AG04450 (cell line): ENCODE measurements at regions not wholly inside any gene's neighbourhood (a gene's known extent, or its start where the extent isn't known, plus 50 kb on each side); places are given as distances from the start of the nearest gene placed in this dataset.

Source experiments
- CTCF ChIA-PET: fragments of 300-600, 350-600 bp; formaldehyde crosslinking; extraction: SDS; loops from one replicate; lab custom pipeline; 2022; ENCODE audit warnings: antibody characterized with exemption, inconsistent platforms; lab: Charles Lee
- POLR2A ChIA-PET: fragments of 350-600 bp; formaldehyde crosslinking; extraction: SDS; loops from one replicate; lab custom pipeline; 2021; ENCODE audit warnings: antibody characterized with exemption, inconsistent platforms; lab: Yijun Ruan, JAX
- DNase-seq: peaks from one replicate; pipeline ENCODE4 v3.0.0-alpha.2; 2011; ENCODE audit warnings: low read depth, low spot score
- H3K27ac ChIP-seq: one replicate; pipeline ENCODE4 v1.5.1; 2012; ENCODE audit warnings: low read depth, low read length, control low read depth
- H3K27me3 ChIP-seq: one replicate; pipeline ENCODE4 v1.6.0; 2012; ENCODE audit warnings: low read length; ENCODE audit not compliant: control insufficient read depth, insufficient read depth
- H3K4me3 ChIP-seq: 2 replicates; pipeline ENCODE4 v1.5.1; 2011; ENCODE audit warnings: mild to moderate bottlenecking, low read depth, low read length, control low read depth
- H3K9me3 ChIP-seq: 2 replicates; pipeline ENCODE4 v1.5.1; 2012; ENCODE audit warnings: low read length; ENCODE audit not compliant: control insufficient read depth, insufficient read depth
- TF ChIP-seq, protein P1 (sequence below): IDR thresholded peaks from 2 replicates; pipeline ENCODE4 v1.5.1; 2011; ENCODE audit warnings: low read depth, low read length, control low read depth, inconsistent platforms

- DNase-seq = no peak
- Histone ChIP-seq H3K4me3 (no peak overlapping the region), H3K27me3 (no peaks in the 10 kb centered on the region), H3K27ac (no peak overlapping the region), H3K9me3 (no peaks in the 10 kb centered on the region)
- ChIA-PET CTCF (no interaction called here), POLR2A (interaction anchor here (0.7 kb wide), 1 partner anchor 9 kb away, joined by 4 read pairs; no protein-coding TSS in a partner anchor)
- TF ChIP-seq, protein P1, sequence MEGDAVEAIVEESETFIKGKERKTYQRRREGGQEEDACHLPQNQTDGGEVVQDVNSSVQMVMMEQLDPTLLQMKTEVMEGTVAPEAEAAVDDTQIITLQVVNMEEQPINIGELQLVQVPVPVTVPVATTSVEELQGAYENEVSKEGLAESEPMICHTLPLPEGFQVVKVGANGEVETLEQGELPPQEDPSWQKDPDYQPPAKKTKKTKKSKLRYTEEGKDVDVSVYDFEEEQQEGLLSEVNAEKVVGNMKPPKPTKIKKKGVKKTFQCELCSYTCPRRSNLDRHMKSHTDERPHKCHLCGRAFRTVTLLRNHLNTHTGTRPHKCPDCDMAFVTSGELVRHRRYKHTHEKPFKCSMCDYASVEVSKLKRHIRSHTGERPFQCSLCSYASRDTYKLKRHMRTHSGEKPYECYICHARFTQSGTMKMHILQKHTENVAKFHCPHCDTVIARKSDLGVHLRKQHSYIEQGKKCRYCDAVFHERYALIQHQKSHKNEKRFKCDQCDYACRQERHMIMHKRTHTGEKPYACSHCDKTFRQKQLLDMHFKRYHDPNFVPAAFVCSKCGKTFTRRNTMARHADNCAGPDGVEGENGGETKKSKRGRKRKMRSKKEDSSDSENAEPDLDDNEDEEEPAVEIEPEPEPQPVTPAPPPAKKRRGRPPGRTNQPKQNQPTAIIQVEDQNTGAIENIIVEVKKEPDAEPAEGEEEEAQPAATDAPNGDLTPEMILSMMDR = no peak
Measured at GRCh38 chr1:87239997-87240605, 88.6 kb upstream of the LMO4 start.

DNA sequence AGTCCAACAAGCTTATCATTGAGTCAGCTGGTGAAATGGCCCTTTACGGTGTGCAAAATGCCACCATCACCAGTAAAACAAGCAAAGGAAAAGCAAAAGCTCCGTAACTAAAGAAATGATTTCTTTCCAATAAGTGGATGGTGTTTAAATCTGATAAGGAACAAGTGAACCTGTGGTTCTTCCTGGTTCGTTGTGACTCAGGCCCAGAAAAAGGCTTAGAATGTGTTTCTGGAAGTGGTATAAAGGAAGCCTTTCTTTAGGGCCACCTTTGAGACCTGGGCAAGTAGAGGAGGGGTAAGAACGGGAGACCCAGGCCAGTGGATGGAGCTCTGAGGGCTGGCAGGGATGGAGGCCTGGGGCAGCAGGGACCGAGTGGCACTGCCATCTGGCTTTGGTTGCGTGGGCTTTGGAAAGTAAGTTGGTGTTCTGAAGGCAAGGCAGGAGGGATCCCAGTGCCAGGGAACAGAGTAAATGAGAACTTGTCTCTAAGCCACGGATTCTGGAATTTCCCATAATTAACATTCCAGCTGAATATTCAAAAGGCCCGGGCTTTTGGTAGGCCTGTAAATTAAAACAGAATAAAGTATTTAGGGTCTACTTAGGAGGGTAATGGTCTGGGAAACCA lies 87.9 kb upstream of the LMO4 start:
- ChIA-PET POLR2A (no interaction called here), CTCF (no interaction called here)
- Histone ChIP-seq H3K27ac (no peak overlapping the region), H3K9me3 (no peaks in the 10 kb centered on the region), H3K4me3 (no peak overlapping the region), H3K27me3 (no peaks in the 10 kb centered on the region)
- no peak for DNase-seq
- TF ChIP-seq, protein P1 = no peak

GRCh38 chr1:87242445-87243185 lies 86.1 kb upstream of the LMO4 start:
- ChIA-PET POLR2A (interaction anchor here (0.8 kb wide), 1 partner anchor 10 kb away, joined by 4 read pairs; no protein-coding TSS in a partner anchor), CTCF (interaction anchor here (1.1 to 1.6 kb wide), 3 partner anchors 51 to 938 kb away, joined by 3 to 8 read pairs (median 6); no protein-coding TSS in a partner anchor)
- Histone ChIP-seq H3K4me3 (no peak overlapping the region), H3K9me3 (peaks cover 4% of the 10 kb centered on the region; the same call in 1 of the 2 replicates), H3K27ac (no peak overlapping the region), H3K27me3 (no peaks in the 10 kb centered on the region)
- TF ChIP-seq, protein P1 = no peak
- no peak for DNase-seq

- ChIA-PET POLR2A (interaction anchor here (0.8 kb wide), 1 partner anchor 9 kb away, joined by 4 read pairs; no protein-coding TSS in a partner anchor), CTCF (interaction anchor here (1.1 to 1.6 kb wide), 3 partner anchors 50 to 937 kb away, joined by 3 to 8 read pairs (median 6); no protein-coding TSS in a partner anchor)
- Histone ChIP-seq H3K27ac (no peak overlapping the region), H3K4me3 (no peak overlapping the region), H3K9me3 (peaks cover 4% of the 10 kb centered on the region; the same call in 1 of the 2 replicates), H3K27me3 (no peaks in the 10 kb centered on the region)
- TF ChIP-seq, protein P1 = no peak
- DNase-seq = peak; percentile 30
Measured at GRCh38 chr1:87243573-87243972, 85.1 kb upstream of the LMO4 start.
